CD4-positive, CD25-positive, alpha-beta regulatory T cell (primary cell): ENCODE measurements at regions not wholly inside any gene's neighbourhood (a gene's known extent, or its start where the extent isn't known, plus 50 kb on each side); places are given as distances from the start of the nearest gene placed in this dataset.

Experiments
- ATAC-seq, 2 donors: fragments of 150-1000 bp; cut with Tn5 transposase; one replicate each; pipeline ENCODE4 v1.10.0; 2021; ENCODE audit warnings: low read depth in 2 of 2, moderate number of reproducible peaks in 2 of 2, moderate library complexity in 1 of 2
- DNase-seq, 3 donors: peaks; one replicate each; pipeline versions ENCODE4 v3.0.0 to v3.0.0-alpha.2; 2012 to 2022; ENCODE audit warnings: mixed read lengths in 1 of 3
- H3K27ac ChIP-seq: one replicate; pipeline ENCODE4 v1.7.0; 2013; ENCODE audit warnings: mild to moderate bottlenecking, low read length; ENCODE audit not compliant: insufficient read depth, poor library complexity, severe bottlenecking
- H3K27me3 ChIP-seq: one replicate; pipeline ENCODE4 v1.7.0; 2013; ENCODE audit warnings: low read length; ENCODE audit not compliant: control insufficient read depth, insufficient read depth
- H3K36me3 ChIP-seq: one replicate; pipeline ENCODE4 v1.7.0; 2013; ENCODE audit warnings: mild to moderate bottlenecking, low read length, moderate library complexity; ENCODE audit not compliant: control insufficient read depth, insufficient read depth
- H3K4me1 ChIP-seq: 2 replicates; pipeline ENCODE4 v1.7.0; 2013; ENCODE audit warnings: mild to moderate bottlenecking, low read length; ENCODE audit not compliant: insufficient read depth, control insufficient read depth, poor library complexity, severe bottlenecking
- H3K4me3 ChIP-seq: one replicate; pipeline ENCODE4 v1.7.0; 2013; ENCODE audit warnings: low read depth, mild to moderate bottlenecking, low read length, moderate library complexity
- H3K9me3 ChIP-seq, 2 experiments: 1 replicate in 1 of 2; 2 replicates in 1 of 2; pipeline ENCODE4 v1.7.0; 2013; ENCODE audit warnings: low read length in 2 of 2, mild to moderate bottlenecking in 1 of 2, moderate library complexity in 1 of 2; ENCODE audit not compliant: control insufficient read depth in 2 of 2
- H3K27ac Mint-ChIP-seq, 3 donors: one replicate each; pipeline ENCODE4 v1.8.0; 2020 to 2022; ENCODE audit warnings: mild to moderate bottlenecking in 3 of 3, mixed read lengths in 3 of 3, moderate library complexity in 2 of 3
- H3K27me3 Mint-ChIP-seq: one replicate; pipeline ENCODE4 v1.8.0; 2022; ENCODE audit warnings: mild to moderate bottlenecking, mixed read lengths
- H3K36me3 Mint-ChIP-seq: one replicate; pipeline ENCODE4 v1.8.0; 2020; ENCODE audit warnings: mixed read lengths
- H3K4me1 Mint-ChIP-seq, 4 donors: one replicate each; pipeline ENCODE4 v1.8.0; 2020 to 2022; ENCODE audit warnings: mixed read lengths in 4 of 4, mild to moderate bottlenecking in 1 of 4
- H3K4me3 Mint-ChIP-seq, 4 donors: one replicate each; pipeline ENCODE4 v1.8.0; 2020 to 2022; ENCODE audit warnings: mild to moderate bottlenecking in 4 of 4, mixed read lengths in 4 of 4, moderate library complexity in 3 of 4
- H3K9me3 Mint-ChIP-seq, 7 donors: one replicate each; pipeline ENCODE4 v1.8.0; 2020 to 2022; ENCODE audit warnings: mixed read lengths in 7 of 7, mild to moderate bottlenecking in 3 of 7, moderate library complexity in 2 of 7

- Histone ChIP-seq H3K27ac (no peak overlapping the region), H3K9me3 (no peaks in the 10 kb centered on the region), H3K27me3 (peaks cover 4% of the 10 kb centered on the region), H3K4me3 (no peak overlapping the region), H3K36me3 (no peaks in the 10 kb centered on the region), H3K4me1 (peaks cover 3% of the 10 kb centered on the region)
- H3K27me3 Mint-ChIP-seq: peaks cover 41% of the 10 kb centered on the region
- ATAC-seq (no peak), DNase-seq (no peak)
- H3K4me3 Mint-ChIP-seq: peak overlapping the region in 3 of 4 donors; percentile 25 to 61 (median 58)
- H3K36me3 Mint-ChIP-seq: no peaks in the 10 kb centered on the region
- no peaks in the 10 kb centered on the region for H3K9me3 Mint-ChIP-seq
- H3K4me1 Mint-ChIP-seq: peaks cover 0 to 23% (median 12%) of the 10 kb centered on the region in 4 donors
- peak overlapping the region in 1 of 3 donors; percentile 38 for H3K27ac Mint-ChIP-seq
Observed at GRCh38 chr16:50469121-50469743, 79.0 kb upstream of the NKD1 start.

- Histone ChIP-seq H3K4me3 (no peak overlapping the region), H3K27me3 (peaks cover 4% of the 10 kb centered on the region), H3K4me1 (peaks cover 3% of the 10 kb centered on the region), H3K36me3 (no peaks in the 10 kb centered on the region), H3K27ac (no peak overlapping the region), H3K9me3 (no peaks in the 10 kb centered on the region)
- Mint-ChIP-seq H3K27ac (no peak overlapping the region), H3K27me3 (peaks cover 45% of the 10 kb centered on the region), H3K4me1 (peaks cover 0 to 18% (median 10%) of the 10 kb centered on the region in 4 donors), H3K36me3 (no peaks in the 10 kb centered on the region), H3K4me3 (peak overlapping the region; percentile 25 to 61 (median 46)), H3K9me3 (no peaks in the 10 kb centered on the region)
- ATAC-seq: no peak
- no peak for DNase-seq
Observed at GRCh38 chr16:50468749-50469078, 79.5 kb upstream of the NKD1 start.

GRCh38 chr16:50467943-50468748, 80.0 kb upstream of the NKD1 start:
- DNase-seq: no peak
- Histone ChIP-seq H3K4me3 (no peak overlapping the region), H3K27ac (no peak overlapping the region), H3K36me3 (no peaks in the 10 kb centered on the region), H3K4me1 (peaks cover 3% of the 10 kb centered on the region), H3K9me3 (no peaks in the 10 kb centered on the region), H3K27me3 (peaks cover 4% of the 10 kb centered on the region)
- Mint-ChIP-seq H3K36me3 (no peaks in the 10 kb centered on the region), H3K4me1 (peaks cover 0 to 15% (median 9%) of the 10 kb centered on the region in 4 donors), H3K4me3 (peak overlapping the region in 3 of 4 donors; percentile 63 to 82 (median 70)), H3K27ac (no peak overlapping the region), H3K27me3 (peaks cover 51% of the 10 kb centered on the region), H3K9me3 (no peaks in the 10 kb centered on the region)
- ATAC-seq: no peak

GRCh38 chr16:50467559-50467942, 80.6 kb upstream of the NKD1 start:
- Mint-ChIP-seq H3K27ac (peak overlapping the region in 1 of 3 donors; percentile 25), H3K9me3 (no peaks in the 10 kb centered on the region), H3K4me3 (peak overlapping the region in 3 of 4 donors; percentile 63 to 82 (median 70)), H3K4me1 (peaks cover 0 to 15% (median 8%) of the 10 kb centered on the region in 4 donors), H3K36me3 (no peaks in the 10 kb centered on the region), H3K27me3 (peaks cover 55% of the 10 kb centered on the region)
- H3K27ac ChIP-seq: no peak overlapping the region
- no peaks in the 10 kb centered on the region for H3K36me3 ChIP-seq
- H3K9me3 ChIP-seq: no peaks in the 10 kb centered on the region
- H3K4me3 ChIP-seq: no peak overlapping the region
- H3K4me1 ChIP-seq: peaks cover 3% of the 10 kb centered on the region
- no peak for ATAC-seq
- DNase-seq: no peak
- peaks cover 4% of the 10 kb centered on the region for H3K27me3 ChIP-seq

- no peak overlapping the region for H3K27ac Mint-ChIP-seq
- ATAC-seq: no peak
- Histone ChIP-seq H3K4me1 (peaks cover 3% of the 10 kb centered on the region), H3K9me3 (no peaks in the 10 kb centered on the region), H3K27ac (no peak overlapping the region), H3K36me3 (no peaks in the 10 kb centered on the region), H3K27me3 (peaks cover 4% of the 10 kb centered on the region), H3K4me3 (no peak overlapping the region)
- H3K9me3 Mint-ChIP-seq: no peaks in the 10 kb centered on the region
- DNase-seq: no peak
- peaks cover 55% of the 10 kb centered on the region for H3K27me3 Mint-ChIP-seq
- H3K36me3 Mint-ChIP-seq: no peaks in the 10 kb centered on the region
- H3K4me3 Mint-ChIP-seq: no peak overlapping the region
- H3K4me1 Mint-ChIP-seq: peaks cover 0 to 15% (median 8%) of the 10 kb centered on the region in 4 donors
Observed at GRCh38 chr16:50466170-50466569, 82.0 kb upstream of the NKD1 start.

GRCh38 chr16:50464325-50465290, 83.6 kb upstream of the NKD1 start:
- H3K27ac Mint-ChIP-seq: no peak overlapping the region

GRCh38 chr16:50463581-50464324, 84.4 kb upstream of the NKD1 start:
- Histone ChIP-seq H3K27ac (no peak overlapping the region), H3K27me3 (peaks cover 4% of the 10 kb centered on the region), H3K4me3 (no peak overlapping the region), H3K36me3 (no peaks in the 10 kb centered on the region), H3K9me3 (no peaks in the 10 kb centered on the region), H3K4me1 (peaks cover 3% of the 10 kb centered on the region)
- no peaks in the 10 kb centered on the region for H3K36me3 Mint-ChIP-seq
- DNase-seq: no peak
- H3K9me3 Mint-ChIP-seq: no peaks in the 10 kb centered on the region
- peaks cover 39% of the 10 kb centered on the region for H3K27me3 Mint-ChIP-seq
- H3K4me1 Mint-ChIP-seq: peaks cover 0 to 12% (median 5%) of the 10 kb centered on the region in 4 donors
- ATAC-seq: no peak
- no peak overlapping the region for H3K27ac Mint-ChIP-seq
- no peak overlapping the region for H3K4me3 Mint-ChIP-seq

More at GRCh38 chr16:50464325-50465290, 83.6 kb upstream of the NKD1 start:
- H3K9me3 ChIP-seq: no peaks in the 10 kb centered on the region
- H3K27ac ChIP-seq: no peak overlapping the region
- peaks cover 3% of the 10 kb centered on the region for H3K4me1 ChIP-seq
- no peak overlapping the region for H3K4me3 ChIP-seq
- no peak for ATAC-seq
- H3K27me3 Mint-ChIP-seq: peaks cover 48% of the 10 kb centered on the region
- H3K36me3 ChIP-seq: no peaks in the 10 kb centered on the region
- H3K4me1 Mint-ChIP-seq: peaks cover 0 to 15% (median 8%) of the 10 kb centered on the region in 4 donors
- H3K27me3 ChIP-seq: peaks cover 4% of the 10 kb centered on the region
- DNase-seq: no peak
- no peaks in the 10 kb centered on the region for H3K36me3 Mint-ChIP-seq
- no peaks in the 10 kb centered on the region for H3K9me3 Mint-ChIP-seq
- no peak overlapping the region for H3K4me3 Mint-ChIP-seq
